Stimulated activated naive B cell treated with anti-CD40 and anti-IgM and Interleukin-4, amounts not matched to agents 10 μg/mL and 1 μg/mL and 100 μg/mL, for 72 hours (primary cell): ENCODE measurements at regions not wholly inside any gene's neighbourhood (a gene's known extent, or its start where the extent isn't known, plus 50 kb on each side); places are given as distances from the start of the nearest gene placed in this dataset.
"Not testable (repeated sequence)": the region's sequence is repeated elsewhere in the genome, so short reads cannot be mapped to it uniquely, and the experiment has no call there.

ENCODE experiments used
- ATAC-seq, 2 donors: fragments of 150-1000 bp; cut with Tn5 transposase; replicated peaks; 2 replicates each; pipeline ENCODE4 v1.10.0; 2021; ENCODE audit warnings: moderate library complexity in 1 of 2
- DNase-seq: peaks from one replicate; pipeline ENCODE4 v3.0.0; 2021
- H3K27ac Mint-ChIP-seq: one replicate; pipeline ENCODE4 v1.8.0; 2022; ENCODE audit warnings: mild to moderate bottlenecking, mixed read lengths
- H3K27me3 Mint-ChIP-seq, 2 donors: one replicate each; pipeline ENCODE4 v1.8.0; 2022; ENCODE audit warnings: mixed read lengths in 2 of 2
- H3K36me3 Mint-ChIP-seq, 2 donors: one replicate each; pipeline ENCODE4 v1.8.0; 2022; ENCODE audit warnings: mixed read lengths in 2 of 2, mild to moderate bottlenecking in 1 of 2
- H3K4me1 Mint-ChIP-seq, 2 donors: one replicate each; pipeline ENCODE4 v1.8.0; 2022; ENCODE audit warnings: mixed read lengths in 2 of 2, mild to moderate bottlenecking in 1 of 2
- H3K4me3 Mint-ChIP-seq, 2 donors: one replicate each; pipeline ENCODE4 v1.8.0; 2022; ENCODE audit warnings: mild to moderate bottlenecking in 2 of 2, mixed read lengths in 2 of 2, moderate library complexity in 1 of 2
- H3K9me3 Mint-ChIP-seq, 2 donors: one replicate each; pipeline ENCODE4 v1.8.0; 2022; ENCODE audit warnings: mixed read lengths in 2 of 2, mild to moderate bottlenecking in 1 of 2

- DNase-seq, H3K36me3 Mint-ChIP-seq, H3K4me1 Mint-ChIP-seq, H3K4me3 Mint-ChIP-seq, H3K27ac Mint-ChIP-seq, H3K9me3 Mint-ChIP-seq, H3K27me3 Mint-ChIP-seq, ATAC-seq: not testable (repeated sequence)
These were observed 184.7 kb downstream of the C6orf118 start for GRCh38 chr6:165124681-165125080.

- Mint-ChIP-seq H3K4me1 (no peaks in the 10 kb centered on the region), H3K27ac (no peak overlapping the region), H3K4me3 (no peak overlapping the region), H3K9me3 (no peaks in the 10 kb centered on the region), H3K27me3 (no peaks in the 10 kb centered on the region), H3K36me3 (no peaks in the 10 kb centered on the region)
- DNase-seq (no peak), ATAC-seq (no peak)
These were observed 190.0 kb downstream of the C6orf118 start for GRCh38 chr6:165119231-165120020.

- DNase-seq, result no peak
- no peak overlapping the region for H3K4me3 Mint-ChIP-seq
- no peak overlapping the region for H3K27ac Mint-ChIP-seq
- H3K4me1 Mint-ChIP-seq, result no peaks in the 10 kb centered on the region
- H3K36me3 Mint-ChIP-seq, result no peaks in the 10 kb centered on the region
- H3K9me3 Mint-ChIP-seq, result peaks cover 2% of the 10 kb centered on the region in 2 donors
- H3K27me3 Mint-ChIP-seq, result no peaks in the 10 kb centered on the region
- no peak for ATAC-seq
These were observed 190.7 kb downstream of the C6orf118 start for GRCh38 chr6:165118736-165119135.

- Mint-ChIP-seq H3K4me1 (no peaks in the 10 kb centered on the region), H3K27ac (no peak overlapping the region), H3K36me3 (no peaks in the 10 kb centered on the region), H3K4me3 (no peak overlapping the region), H3K27me3 (no peaks in the 10 kb centered on the region), H3K9me3 (peaks cover 2 to 6% of the 10 kb centered on the region in 2 donors)
- DNase-seq (no peak), ATAC-seq (peak in 1 of 2 donors; percentile 25)
These were observed 191.6 kb downstream of the C6orf118 start for GRCh38 chr6:165117806-165118205.

- H3K4me3 Mint-ChIP-seq, result no peak overlapping the region
- H3K36me3 Mint-ChIP-seq, result no peaks in the 10 kb centered on the region
- no peaks in the 10 kb centered on the region for H3K4me1 Mint-ChIP-seq
- ATAC-seq (no peak), DNase-seq (no peak)
- peaks cover 2 to 6% of the 10 kb centered on the region in 2 donors for H3K9me3 Mint-ChIP-seq
- no peaks in the 10 kb centered on the region for H3K27me3 Mint-ChIP-seq
- no peak overlapping the region for H3K27ac Mint-ChIP-seq
These were observed 192.3 kb downstream of the C6orf118 start for GRCh38 chr6:165117121-165117520.

GRCh38 chr6:165110860-165111259 is 198.5 kb downstream of the C6orf118 start:
- peaks cover 11 to 12% of the 10 kb centered on the region in 2 donors for H3K9me3 Mint-ChIP-seq
- H3K4me3 Mint-ChIP-seq, result no peak overlapping the region
- DNase-seq (no peak), ATAC-seq (no peak)
- H3K36me3 Mint-ChIP-seq, result no peaks in the 10 kb centered on the region
- H3K27ac Mint-ChIP-seq, result no peak overlapping the region
- H3K4me1 Mint-ChIP-seq, result no peaks in the 10 kb centered on the region
- H3K27me3 Mint-ChIP-seq, result no peaks in the 10 kb centered on the region

- Mint-ChIP-seq H3K27me3 (no peaks in the 10 kb centered on the region), H3K9me3 (peaks cover 11 to 12% of the 10 kb centered on the region in 2 donors), H3K4me3 (no peak overlapping the region)
These were observed 200.4 kb downstream of the C6orf118 start for GRCh38 chr6:165109011-165109410.

GRCh38 chr6:165106261-165106660 is 203.1 kb downstream of the C6orf118 start:
- H3K4me3 Mint-ChIP-seq, result no peak overlapping the region
- H3K36me3 Mint-ChIP-seq, result no peaks in the 10 kb centered on the region

More at GRCh38 chr6:165109011-165109410, 200.4 kb downstream of the C6orf118 start:
- no peak for DNase-seq
- no peak for ATAC-seq
- Mint-ChIP-seq H3K4me1 (no peaks in the 10 kb centered on the region), H3K27ac (no peak overlapping the region), H3K36me3 (no peaks in the 10 kb centered on the region)

GRCh38 chr6:165098165-165098564 is 211.2 kb downstream of the C6orf118 start:
- H3K27ac Mint-ChIP-seq, result no peak overlapping the region
- no peaks in the 10 kb centered on the region for H3K36me3 Mint-ChIP-seq
- no peak overlapping the region for H3K4me3 Mint-ChIP-seq
- H3K4me1 Mint-ChIP-seq, result no peaks in the 10 kb centered on the region
- H3K27me3 Mint-ChIP-seq, result no peaks in the 10 kb centered on the region
- no peak for DNase-seq
- H3K9me3 Mint-ChIP-seq, result peaks cover 4 to 14% of the 10 kb centered on the region in 2 donors
- no peak for ATAC-seq

More at GRCh38 chr6:165106261-165106660, 203.1 kb downstream of the C6orf118 start:
- H3K9me3 Mint-ChIP-seq, result peaks cover under 1 to 13% of the 10 kb centered on the region in 2 donors
- no peak overlapping the region for H3K27ac Mint-ChIP-seq
- no peaks in the 10 kb centered on the region for H3K27me3 Mint-ChIP-seq
- H3K4me1 Mint-ChIP-seq, result no peaks in the 10 kb centered on the region
- ATAC-seq (no peak), DNase-seq (no peak)

GRCh38 chr6:165096868-165097267 is 212.5 kb downstream of the C6orf118 start:
- ATAC-seq (no peak), DNase-seq (no peak)
- no peak overlapping the region for H3K27ac Mint-ChIP-seq
- no peaks in the 10 kb centered on the region for H3K27me3 Mint-ChIP-seq
- H3K4me1 Mint-ChIP-seq, result no peaks in the 10 kb centered on the region
- no peaks in the 10 kb centered on the region for H3K36me3 Mint-ChIP-seq
- peaks cover 10 to 16% of the 10 kb centered on the region in 2 donors for H3K9me3 Mint-ChIP-seq
- no peak overlapping the region for H3K4me3 Mint-ChIP-seq

GRCh38 chr6:165096209-165096608 is 213.2 kb downstream of the C6orf118 start:
- Mint-ChIP-seq H3K9me3 (peaks cover 10 to 16% of the 10 kb centered on the region in 2 donors), H3K27ac (no peak overlapping the region), H3K4me3 (no peak overlapping the region), H3K27me3 (no peaks in the 10 kb centered on the region), H3K4me1 (no peaks in the 10 kb centered on the region), H3K36me3 (no peaks in the 10 kb centered on the region)
- ATAC-seq (no peak), DNase-seq (no peak)

- ATAC-seq (no peak), DNase-seq (no peak)
- Mint-ChIP-seq H3K36me3 (no peaks in the 10 kb centered on the region), H3K4me1 (no peaks in the 10 kb centered on the region), H3K4me3 (no peak overlapping the region), H3K9me3 (peaks cover 16 to 19% of the 10 kb centered on the region in 2 donors), H3K27me3 (no peaks in the 10 kb centered on the region), H3K27ac (no peak overlapping the region)
These were observed 216.4 kb downstream of the C6orf118 start for GRCh38 chr6:165092881-165093595.

- DNase-seq, result no peak
- Mint-ChIP-seq H3K27me3 (no peaks in the 10 kb centered on the region), H3K4me1 (no peaks in the 10 kb centered on the region), H3K36me3 (no peaks in the 10 kb centered on the region), H3K9me3 (peaks cover 13 to 19% of the 10 kb centered on the region in 2 donors), H3K4me3 (no peak overlapping the region), H3K27ac (no peak overlapping the region)
- ATAC-seq, result no peak
These were observed 218.2 kb downstream of the C6orf118 start for GRCh38 chr6:165091121-165091785.

- no peak overlapping the region for H3K4me3 Mint-ChIP-seq
- DNase-seq (no peak), ATAC-seq (no peak)
- no peaks in the 10 kb centered on the region for H3K27me3 Mint-ChIP-seq
- peaks cover 13 to 16% of the 10 kb centered on the region in 2 donors for H3K9me3 Mint-ChIP-seq
- H3K4me1 Mint-ChIP-seq, result no peaks in the 10 kb centered on the region
- H3K27ac Mint-ChIP-seq, result no peak overlapping the region
- no peaks in the 10 kb centered on the region for H3K36me3 Mint-ChIP-seq
These were observed 219.2 kb downstream of the C6orf118 start for GRCh38 chr6:165090242-165090641.
